ENCODE measurements at regions not wholly inside any gene's neighbourhood (a gene's known extent, or its start where the extent isn't known, plus 50 kb on each side); places are given as distances from the start of the nearest gene placed in this dataset.
A peak's percentile ranks its signal among the peaks of the same experiment; 100 is the strongest.

DNA sequence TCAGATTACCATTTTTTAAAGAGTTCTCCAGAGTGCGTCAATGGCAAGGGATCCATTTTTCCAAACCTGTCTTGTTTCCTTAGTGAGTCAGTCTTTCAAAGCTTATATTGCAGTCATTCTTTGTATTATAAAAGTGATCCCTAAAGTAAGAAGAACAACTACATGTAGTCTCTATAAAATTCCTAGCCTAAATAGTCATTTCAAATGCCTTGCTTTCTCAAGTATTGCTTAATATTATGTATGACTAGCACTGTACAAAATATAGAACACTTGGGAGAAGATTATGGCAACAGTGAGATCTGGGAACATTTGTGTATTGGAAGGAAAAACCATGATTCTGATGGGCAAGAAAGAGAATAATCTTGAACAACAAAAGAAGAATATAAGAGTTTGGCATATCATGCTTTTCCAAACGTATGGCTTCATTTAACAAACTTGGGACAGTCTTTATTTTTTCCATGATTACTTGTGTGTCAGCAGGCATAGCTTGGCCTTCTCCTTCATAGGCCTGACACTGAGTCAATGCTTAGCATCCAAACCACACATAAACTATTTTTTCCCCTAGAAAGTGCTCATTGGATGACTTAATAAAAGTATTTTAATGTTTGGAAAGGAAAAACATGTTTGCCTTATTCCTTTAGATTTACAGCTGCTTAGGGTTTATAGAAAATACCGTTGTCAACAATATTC, 547.4 kb downstream of the LTN1 start:
- DNase-seq: peak; percentile 87

DNA sequence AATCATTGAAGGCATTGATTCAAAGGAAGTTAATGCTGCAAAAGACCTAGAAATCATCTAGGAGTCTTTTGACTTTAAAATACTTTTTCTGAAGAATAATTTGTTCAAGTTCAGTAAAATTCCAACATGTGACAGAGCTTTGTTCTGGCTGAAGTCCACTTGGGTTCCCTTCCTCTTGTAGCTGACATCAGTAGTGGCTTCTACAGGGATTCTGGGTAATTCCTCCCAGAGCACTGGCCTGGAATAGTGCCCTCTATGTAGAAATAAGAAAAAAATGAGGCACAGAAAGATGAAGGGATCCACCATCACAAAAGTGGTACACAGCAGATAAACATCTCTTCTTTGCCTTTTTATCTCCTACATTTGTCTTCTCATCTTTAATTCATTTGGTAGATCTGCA, 548.1 kb downstream of the LTN1 start:
- no peak for DNase-seq

DNA sequence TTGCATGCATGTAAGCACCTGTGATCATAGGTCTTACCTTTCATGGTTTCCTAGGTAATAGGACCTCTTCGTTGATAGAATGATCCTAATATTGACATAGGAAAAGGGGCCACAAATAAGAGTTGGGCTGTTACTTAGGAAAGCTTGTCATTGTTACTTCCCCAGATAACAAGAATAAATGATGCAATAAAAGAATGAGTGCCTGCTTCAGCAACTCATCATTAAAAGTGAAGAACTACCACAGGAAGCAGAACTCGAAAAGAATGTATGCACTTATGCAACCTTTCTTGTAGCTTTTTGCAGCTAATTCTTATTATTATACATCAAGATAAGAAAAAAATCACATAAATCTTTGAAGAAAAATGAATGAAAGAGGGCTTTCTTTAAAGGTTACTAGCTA, 548.6 kb downstream of the LTN1 start:
- peak; percentile 57 for DNase-seq

GRCh38 chr21:28442624-28443023, 550.1 kb downstream of the LTN1 start:
- DNase-seq: peak; percentile 92

DNA sequence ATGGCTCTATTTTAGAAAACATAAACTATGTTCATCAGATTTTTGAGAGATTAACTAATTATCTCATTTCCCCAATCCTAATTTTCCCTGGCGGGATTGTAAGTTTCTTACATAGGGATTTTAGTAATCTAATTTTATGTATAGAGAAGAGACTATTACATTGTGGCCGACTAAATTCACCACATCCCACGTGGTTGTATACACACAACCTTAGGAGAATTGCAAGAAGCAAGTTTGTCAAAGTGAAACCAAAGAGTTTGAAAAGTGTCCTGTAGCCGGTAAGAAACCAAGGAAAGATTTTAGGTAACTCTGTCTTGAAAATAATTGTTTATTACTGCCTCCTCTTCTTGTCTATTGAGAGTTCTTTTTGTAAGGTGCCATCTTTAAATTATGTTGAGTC, 550.6 kb downstream of the LTN1 start:
- DNase-seq: no peak

DNA sequence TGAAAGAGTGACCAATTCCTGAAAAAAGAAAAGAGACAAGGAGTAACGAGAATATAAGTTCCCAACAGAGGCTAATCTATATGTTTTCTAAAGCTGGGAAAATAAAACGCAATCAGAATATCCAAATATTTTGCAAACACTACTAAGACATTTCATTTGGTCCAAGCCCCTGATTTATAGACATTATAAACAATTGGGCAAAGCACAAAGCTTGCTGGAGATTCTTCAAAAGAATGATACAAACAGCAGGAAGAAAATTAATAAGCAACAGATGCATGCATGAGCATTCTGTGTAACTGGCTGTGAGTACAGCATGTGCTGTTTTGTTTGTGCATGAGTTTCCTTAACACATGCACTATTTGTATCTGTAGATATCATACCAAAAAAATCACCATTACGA, 552.9 kb downstream of the LTN1 start:
- peak; percentile 88 for DNase-seq

DNA sequence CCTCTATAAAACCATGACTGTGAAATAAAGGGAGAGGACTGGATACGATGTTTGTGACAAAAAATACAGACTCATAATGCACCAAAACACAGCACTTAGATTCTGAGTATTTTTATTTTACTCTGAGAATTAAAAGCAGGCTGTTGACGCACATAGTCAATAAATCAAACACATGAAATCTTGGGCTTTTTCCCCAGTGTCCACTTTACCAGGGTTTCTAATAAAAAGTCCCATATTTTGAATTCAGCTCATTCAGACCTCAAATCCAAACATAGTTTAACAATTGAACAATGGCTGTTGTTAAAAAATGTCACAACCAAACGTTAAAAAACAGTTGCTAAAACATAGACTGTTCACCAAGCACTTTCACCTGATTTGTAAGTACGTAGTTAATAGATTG, 553.4 kb downstream of the LTN1 start:
- DNase-seq: peak; percentile 52

DNA sequence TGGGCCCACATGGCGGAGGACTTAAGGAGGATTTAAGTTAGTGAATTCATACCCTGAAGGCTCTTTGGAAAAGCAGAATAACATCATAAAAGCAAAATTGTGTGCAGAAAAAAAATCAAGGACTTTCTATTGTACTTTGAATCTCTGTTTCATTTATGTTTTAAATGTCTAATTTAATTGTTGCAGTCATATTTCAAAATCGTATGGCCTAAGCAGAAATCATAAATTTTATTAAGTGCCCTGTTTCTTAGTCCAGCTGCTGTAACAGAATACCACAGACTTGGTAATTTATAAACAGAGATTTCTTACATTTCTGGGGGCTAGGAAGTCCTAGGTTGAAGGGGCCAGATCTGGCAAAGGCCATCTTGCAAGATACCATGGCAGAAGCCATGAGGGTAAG, 555.6 kb downstream of the LTN1 start:
- no peak for DNase-seq

DNA sequence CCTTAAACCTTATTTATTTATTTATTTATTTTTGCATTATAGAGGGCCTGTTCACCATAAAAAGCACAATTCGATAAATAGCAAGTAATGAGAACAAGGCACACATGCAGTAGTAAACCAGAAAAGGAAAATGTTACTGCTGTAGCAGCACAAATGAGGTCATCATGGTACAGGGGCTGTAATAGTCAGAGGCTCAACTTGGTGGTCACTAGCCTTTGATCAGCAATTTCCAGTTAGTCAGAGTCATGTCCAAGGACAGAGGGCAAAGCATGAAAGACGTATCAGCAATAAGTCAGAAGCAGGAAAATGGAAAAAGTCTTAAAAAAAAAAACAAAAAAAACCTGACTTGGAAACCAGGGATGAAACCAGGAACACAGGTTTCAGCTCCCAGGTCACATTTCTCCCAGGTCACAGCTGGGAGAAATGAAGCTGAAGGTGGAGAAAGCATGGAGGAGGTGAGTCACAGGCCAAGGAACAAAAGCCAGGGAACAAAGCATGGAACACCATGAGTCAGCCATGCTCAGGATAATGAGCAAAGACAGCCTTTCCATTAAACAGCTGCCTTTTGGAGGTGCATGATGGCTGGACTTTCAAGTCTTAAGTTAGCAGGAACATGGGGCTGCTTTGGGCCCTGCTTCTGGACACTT, 556.3 kb downstream of the LTN1 start:
- peak; percentile 75 for DNase-seq

- DNase-seq: peak; percentile 31
Observed at GRCh38 chr21:28431527-28432200, 561.0 kb downstream of the LTN1 start.

GRCh38 chr21:28431022-28431421, 561.7 kb downstream of the LTN1 start:
- DNase-seq: peak; percentile 63

GRCh38 chr21:28429161-28429560, 563.5 kb downstream of the LTN1 start:
- DNase-seq: no peak

DNA sequence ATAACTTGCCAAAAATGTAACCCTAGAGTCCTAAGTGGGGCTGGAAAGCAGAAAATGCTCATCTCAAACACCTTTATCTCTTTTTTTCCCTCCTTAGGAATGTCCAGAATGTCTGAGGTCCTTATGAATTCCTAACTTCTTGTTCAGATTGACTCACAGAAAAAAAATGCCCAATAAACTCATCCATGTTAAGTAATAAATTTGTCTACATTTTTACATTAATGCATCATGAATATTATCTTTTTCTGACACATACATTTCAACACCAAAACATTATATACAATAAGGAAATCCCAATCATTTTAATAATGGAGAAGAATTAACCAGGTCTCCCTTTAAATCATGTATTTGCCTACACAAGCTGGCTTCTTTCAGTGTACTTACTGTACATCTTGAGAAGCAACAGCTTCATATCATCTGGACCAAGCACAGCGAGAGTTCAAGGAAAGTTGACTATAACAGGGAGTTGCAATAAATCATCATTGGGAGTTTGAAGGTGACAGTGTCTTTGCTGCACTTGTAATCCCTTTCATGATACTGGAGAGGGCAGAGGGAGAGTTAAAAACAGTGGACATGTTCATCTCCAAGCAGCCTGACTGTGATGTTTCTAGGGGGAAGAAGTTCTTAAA, 565.2 kb downstream of the LTN1 start:
- DNase-seq: peak; percentile 90

DNA sequence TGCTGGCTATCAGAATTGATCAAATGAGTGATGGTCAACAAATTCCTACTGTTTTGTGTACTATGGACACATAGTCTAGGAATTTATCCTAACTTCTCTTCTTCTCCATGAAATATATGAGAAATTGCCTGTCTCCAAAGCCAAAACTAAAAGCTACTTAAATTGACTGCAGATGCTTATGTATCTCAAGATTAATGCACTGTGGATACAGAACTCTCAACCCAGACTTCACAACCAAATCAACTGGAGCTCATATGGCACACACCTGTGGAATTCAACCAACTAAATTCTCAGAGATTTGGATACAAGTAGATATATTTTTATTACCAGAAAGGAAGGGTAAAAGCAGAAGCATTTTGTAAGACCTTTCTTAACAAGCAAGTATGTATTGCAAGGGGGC, 566.1 kb downstream of the LTN1 start:
- DNase-seq: peak; percentile 74

DNA sequence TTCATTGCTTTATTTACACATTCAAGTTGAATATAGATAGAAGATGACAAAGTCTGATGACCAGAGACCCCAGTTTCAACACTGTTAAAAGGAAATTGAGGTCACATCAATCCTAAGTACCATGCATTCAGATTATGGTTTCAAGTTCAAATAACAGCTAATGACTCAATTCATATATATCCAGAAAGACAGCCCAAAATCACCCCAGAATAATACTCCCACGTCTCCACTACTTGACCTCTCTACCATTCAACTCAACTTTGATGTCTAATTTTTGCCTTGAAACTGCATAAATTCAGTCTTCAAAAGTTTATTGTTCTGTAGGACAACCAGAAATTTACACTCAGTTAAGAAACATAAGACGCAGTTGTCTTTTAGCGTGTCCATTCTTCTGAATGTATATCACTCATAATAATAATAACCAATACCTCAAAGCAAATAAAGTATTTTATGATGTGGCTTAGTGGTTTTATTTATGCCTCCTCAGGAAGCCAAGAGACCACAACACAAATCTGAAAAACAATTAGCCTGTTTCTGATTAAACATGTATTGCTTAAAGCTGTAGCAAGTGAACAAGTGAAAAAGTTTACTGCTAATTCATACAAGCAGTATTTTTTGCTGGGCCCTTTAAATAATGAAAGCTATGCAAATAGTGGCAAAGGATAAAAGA, 569.0 kb downstream of the LTN1 start:
- peak; percentile 73 for DNase-seq

- DNase-seq: peak; percentile 83
Observed at GRCh38 chr21:28421716-28422524, 570.8 kb downstream of the LTN1 start.

DNA sequence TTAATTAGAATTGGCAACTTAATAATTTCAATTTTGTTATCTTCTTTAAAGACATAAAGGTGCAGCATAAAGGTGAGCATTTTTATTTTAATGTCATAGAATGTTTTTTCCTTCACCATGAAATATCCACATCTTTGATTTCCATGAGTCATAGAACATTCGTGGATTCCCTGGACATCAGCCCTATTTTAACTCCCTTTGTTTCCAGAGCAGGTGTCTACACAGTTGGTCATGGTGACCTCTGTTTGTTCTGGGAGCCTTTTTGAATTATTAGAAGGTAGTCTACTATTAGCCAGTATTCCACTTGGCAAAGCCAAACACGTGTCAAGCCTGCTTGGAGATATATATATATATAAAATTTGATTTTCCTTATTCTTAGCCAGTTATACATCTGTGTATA, 572.9 kb downstream of the LTN1 start:
- DNase-seq: no peak

GRCh38 chr21:28418726-28419514, 573.8 kb downstream of the LTN1 start:
- peak; percentile 67 for DNase-seq

DNA sequence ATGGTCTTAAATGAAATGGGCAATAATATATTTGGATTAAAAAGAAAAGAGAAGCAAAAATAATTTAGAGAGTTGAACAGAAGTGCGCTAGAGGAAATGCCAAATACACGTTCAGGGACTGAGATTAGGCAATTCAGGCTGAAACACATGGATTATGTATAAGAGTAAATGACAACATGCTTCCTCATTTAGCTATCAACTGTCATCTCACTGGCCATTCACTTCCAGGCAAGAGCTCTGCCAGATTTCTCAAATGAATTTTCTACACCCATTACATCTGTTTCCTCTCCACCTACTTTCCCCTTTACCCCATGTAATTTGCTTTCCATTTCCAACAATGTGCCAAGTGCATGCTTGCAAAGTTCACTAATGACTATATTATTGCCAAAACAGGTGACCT, 582.4 kb downstream of the LTN1 start:
- no peak for DNase-seq

GRCh38 chr21:28402616-28402989, 590.1 kb downstream of the LTN1 start:
- no peak for DNase-seq

DNA sequence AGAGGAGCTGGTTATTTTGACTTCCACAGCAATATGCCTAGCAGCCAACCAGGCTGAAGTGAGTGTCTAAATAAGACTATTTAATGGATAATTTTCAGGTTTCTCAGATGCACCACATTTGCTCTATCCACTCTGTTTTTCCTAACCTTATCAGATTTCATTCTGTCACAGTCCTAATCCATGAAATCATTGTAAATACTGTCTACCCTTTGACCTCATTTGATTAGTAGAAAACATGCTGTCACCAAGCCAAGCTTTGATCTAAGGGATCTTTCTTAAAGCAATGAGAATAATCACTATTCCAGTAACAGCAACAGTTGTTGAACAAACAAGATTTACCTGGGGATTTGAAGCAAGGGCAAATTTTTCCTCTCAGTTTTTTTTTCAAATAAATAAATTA, 595.6 kb downstream of the LTN1 start:
- no peak for DNase-seq

- DNase-seq: no peak
Observed at GRCh38 chr21:28396421-28396820, 596.3 kb downstream of the LTN1 start.

All from fibroblast of skin of right quadriceps (primary cell).